Fibroblast of skin of right biceps (primary cell): ENCODE measurements at regions not wholly inside any gene's neighbourhood (a gene's known extent, or its start where the extent isn't known, plus 50 kb on each side); places are given as distances from the start of the nearest gene placed in this dataset.

ENCODE experiments used
- DNase-seq: peaks from one replicate; pipeline ENCODE4 v3.0.0-alpha.2; 2013

DNA sequence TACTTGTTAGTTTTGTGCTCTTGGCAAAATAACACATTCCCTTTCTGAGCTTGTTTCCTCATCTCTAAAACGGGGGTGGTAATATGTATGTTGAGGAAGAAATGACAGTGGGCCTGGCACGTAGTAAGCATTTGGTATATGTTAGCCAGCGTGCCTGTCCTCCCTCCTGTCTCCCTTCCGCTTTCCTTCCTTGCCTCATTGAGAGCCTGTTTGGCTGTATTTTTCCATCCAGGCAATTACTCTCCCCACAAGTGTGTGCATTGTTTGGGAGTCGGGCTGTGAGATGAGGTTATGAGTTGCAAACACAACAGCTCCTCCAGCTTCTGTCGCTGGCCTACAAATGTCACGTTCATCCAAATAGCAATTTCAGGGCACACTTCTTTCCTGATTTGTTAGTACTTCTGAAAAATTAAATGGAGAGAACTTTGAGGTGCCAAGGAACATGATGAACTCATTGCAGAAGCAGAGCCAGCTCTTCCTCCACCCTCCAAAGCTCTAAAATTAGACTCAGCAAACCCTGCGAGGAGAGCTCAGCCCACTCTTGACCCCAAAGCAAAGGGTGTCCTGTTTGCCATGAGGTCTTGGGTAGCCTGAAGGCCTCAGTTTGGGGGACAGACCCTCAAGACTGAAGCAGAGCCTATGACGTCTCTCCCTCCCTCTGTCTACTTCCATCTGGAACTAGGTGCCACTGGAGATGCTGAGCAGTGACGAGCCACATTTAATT lies 50.7 kb upstream of the TOX2 start:
- no peak for DNase-seq

DNA sequence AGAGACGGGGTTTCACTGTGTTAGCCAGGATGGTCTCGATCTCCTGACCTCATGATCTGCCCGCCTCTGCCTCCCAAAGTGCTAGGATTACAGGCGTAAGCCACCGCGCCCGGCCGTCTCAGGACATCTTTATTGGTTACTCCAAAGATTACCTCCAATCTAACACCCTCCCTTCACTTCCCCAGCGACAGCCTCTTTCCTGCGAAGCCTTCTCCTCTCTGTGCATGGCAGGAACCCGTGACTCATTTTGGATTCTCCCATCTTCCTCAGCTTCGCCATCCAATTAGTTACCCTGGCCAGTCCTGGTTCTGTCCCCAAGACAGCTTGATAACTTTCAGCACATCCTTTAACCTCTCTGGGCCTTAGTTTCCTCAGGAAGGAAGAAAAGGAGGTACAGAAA lies 51.3 kb upstream of the TOX2 start:
- no peak for DNase-seq

- DNase-seq, result no peak
These were observed 52.2 kb upstream of the TOX2 start for GRCh38 chr20:43862438-43862837.

GRCh38 chr20:43859994-43860393 lies 54.7 kb upstream of the TOX2 start:
- no peak for DNase-seq

DNA sequence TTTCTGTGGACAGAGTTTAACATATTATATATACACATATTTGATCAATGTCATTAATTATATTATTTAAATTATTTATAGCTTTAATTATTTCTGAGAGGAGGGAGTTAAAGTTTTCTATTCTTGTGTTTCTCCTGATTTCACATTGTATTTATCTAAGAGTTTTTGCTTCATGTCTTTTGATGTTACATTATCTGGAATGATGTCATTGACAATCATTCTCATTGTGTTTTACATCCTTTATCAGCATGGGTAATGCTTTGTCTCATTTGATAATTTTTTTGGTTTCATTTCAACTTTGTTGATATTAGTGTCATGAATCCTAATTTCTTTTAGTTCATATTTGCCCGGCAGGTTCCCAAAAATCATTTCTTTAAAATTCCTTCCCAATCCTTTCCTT lies 56.7 kb upstream of the TOX2 start:
- no peak for DNase-seq

- no peak for DNase-seq
These were observed 57.5 kb upstream of the TOX2 start for GRCh38 chr20:43857127-43857526.

GRCh38 chr20:43855803-43856202 lies 58.8 kb upstream of the TOX2 start:
- no peak for DNase-seq

DNA sequence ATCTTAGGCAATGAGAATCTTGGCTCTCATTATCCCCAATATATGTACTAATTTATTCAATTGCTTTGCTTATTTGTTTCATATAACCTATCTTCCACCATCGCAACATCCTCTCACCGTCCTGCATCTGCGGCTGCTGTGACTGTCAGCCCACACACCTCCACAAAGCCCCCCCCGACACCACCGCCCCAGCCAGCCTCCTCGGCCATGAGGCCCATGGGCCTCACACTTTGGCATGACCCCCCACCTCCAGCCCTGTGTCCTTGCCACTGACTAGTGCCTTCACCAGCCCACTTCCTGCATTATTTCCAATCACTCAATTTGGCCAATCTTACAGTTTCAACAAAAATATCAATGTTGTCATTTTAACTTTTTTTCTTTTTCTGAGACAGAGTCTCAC lies 60.7 kb upstream of the TOX2 start:
- no peak for DNase-seq

DNA sequence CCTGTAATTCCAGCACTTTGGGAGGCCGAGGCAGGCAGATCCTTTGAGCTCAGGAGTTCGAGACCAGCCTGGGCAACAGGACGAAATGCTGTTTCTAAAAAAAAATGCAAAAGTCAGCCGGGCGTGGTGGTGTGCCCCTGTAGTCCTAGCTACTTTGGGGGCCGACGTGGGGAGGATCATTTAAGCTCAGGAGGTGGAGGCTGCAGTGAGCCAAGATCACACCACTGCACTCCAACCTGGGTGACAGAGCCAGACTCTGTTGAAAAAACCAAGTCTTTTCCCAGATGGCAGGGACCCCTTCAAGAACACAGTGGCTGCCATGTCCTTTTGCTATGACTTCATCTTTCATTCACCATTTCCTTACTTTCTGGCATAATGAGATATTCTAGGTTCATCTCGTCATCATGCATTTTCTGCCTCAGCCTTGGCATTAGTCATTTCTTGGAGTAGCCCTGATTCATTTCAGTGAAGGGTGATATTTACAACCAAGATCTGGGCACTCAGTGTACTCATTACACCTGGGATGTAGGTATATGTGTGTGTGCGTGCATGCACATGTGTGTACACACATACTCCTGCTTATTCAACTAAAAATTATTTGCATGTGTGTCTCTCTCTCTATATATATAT lies 61.4 kb upstream of the TOX2 start:
- DNase-seq, result peak; percentile 11

DNA sequence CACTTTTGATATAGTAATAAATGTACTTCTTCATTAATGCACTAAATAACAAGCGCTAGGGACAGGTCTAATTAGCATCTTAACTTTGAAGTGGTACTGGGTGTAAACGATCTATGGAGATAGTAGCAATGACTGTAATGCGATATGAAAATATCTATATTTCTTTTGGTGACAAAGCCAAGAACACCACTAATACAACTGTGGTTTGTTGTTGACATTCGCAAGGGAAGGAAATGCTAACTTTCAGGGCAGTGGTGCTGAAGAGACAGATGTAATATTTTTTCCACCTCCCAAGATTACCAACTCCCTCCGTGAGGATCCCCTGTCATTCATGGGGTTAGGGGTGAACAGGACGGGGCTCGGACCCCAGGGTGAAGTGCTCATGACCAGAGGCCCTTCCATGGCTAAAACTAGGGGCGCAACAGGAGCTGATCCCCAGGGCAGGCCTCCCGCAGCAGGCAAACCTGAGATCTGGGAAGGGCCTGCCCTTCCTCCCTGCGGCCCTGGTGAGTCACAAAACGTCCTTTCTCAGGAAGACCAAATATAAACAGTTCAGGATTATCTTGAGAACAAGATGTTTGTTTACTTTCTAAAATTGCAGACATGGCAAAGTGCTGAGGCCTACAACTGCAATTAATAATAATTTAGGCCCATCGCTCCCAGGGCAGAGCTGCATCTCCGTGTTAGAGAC lies 65.0 kb upstream of the TOX2 start:
- DNase-seq, result peak; percentile 28

DNA sequence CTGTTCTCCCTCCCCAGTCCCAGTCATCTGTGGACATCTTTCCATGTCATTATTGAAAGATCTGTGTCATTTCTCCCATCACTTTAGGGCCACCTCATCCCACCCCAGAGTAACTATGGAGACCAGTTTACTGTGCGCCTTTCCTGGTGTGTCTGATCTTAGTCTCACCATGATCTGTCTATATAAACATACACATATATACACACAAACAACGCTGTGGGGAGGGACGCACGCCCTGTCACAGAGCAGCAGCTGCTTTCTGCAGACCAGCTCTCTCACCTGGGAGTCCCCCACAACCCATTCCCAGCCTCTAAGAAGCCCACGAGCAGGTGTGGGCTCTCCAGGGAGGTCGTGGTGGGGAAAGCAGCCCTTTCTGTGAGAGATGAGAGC lies 68.1 kb upstream of the TOX2 start:
- DNase-seq, result no peak

DNA sequence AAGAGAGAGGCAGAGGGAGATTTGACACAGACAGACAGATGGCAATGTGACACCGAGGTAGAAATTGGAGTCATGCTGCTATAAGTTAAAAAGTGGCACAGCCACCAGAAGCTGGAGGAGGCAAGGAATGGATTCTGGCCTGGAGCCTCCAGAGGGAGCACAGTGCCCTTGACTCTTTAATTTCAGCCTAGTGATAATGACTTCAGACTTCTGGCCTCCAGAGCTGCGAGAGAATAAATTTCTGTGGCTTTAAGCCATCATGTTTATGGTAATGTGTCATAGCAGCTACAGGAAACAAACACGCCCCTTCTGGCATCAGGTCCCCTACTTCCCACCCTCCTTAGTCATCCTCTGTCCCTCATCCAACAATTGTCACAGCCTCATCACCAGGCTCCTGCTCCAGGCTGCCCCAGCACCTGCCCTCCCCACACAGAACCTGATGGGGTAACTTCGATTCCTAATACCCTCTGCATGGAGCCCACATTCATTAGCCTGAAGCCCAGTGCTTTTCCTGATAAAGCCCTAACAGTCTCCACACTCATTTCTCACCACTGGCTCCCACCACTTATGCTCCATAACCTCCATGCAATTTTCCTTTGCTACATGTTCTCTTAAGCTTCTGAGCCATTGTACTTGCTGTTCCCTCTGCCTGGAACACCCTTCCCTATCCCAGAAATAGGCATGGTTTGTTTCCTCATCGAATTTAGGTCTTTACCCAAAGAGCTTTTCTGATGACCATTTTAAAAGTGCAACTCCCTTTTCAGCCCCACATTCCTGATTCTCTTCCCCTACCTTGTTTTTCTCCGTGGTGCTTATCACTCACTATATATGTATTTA lies 69.7 kb upstream of the TOX2 start:
- peak; percentile 96 for DNase-seq

- DNase-seq, result no peak
These were observed 70.5 kb upstream of the TOX2 start for GRCh38 chr20:43843965-43844660.

- DNase-seq, result peak; percentile 93
These were observed 71.3 kb upstream of the TOX2 start for GRCh38 chr20:43843096-43843964.

DNA sequence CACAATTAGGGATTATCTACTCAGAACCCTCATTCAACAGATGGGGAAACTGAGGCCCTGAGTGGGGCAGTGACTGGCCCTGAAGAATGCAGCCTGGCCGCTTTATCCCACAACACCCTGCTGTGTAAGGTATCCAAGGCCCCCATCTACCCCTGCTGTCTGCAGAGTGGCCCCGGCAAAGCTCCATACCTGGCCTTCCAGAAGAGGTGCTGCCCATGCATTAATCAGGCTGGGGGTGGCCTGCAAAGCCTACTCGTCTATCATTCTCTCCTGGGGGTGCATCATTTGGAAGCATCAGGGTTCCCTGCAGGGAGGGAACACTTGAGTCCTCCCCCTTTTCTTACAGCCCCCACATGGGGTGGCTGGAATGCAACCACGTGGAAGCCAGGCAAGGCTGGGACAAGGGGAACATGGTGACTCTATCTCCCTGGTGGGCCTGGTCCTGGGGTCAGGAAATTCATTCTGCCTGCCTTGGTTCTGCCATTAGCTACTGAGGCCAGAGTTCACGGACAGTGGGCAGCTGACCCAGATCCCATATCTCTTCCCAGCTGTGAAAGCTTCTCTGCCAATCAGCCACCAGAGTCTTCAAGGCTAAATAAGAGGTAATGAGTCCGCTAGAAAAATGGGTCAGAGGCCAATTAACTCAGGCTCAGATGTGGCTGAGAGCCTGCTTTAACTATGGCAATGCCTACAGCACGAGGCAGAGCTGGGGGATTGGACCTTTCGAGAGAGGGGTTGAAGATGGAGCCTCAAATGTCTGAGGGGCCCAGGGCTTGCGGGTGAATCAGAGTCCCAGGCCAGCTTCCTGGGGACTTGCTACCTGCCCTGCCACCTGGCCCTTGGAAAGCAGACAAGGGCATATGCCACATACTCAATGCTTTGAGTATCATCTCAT lies 72.3 kb upstream of the TOX2 start:
- DNase-seq, result no peak

DNA sequence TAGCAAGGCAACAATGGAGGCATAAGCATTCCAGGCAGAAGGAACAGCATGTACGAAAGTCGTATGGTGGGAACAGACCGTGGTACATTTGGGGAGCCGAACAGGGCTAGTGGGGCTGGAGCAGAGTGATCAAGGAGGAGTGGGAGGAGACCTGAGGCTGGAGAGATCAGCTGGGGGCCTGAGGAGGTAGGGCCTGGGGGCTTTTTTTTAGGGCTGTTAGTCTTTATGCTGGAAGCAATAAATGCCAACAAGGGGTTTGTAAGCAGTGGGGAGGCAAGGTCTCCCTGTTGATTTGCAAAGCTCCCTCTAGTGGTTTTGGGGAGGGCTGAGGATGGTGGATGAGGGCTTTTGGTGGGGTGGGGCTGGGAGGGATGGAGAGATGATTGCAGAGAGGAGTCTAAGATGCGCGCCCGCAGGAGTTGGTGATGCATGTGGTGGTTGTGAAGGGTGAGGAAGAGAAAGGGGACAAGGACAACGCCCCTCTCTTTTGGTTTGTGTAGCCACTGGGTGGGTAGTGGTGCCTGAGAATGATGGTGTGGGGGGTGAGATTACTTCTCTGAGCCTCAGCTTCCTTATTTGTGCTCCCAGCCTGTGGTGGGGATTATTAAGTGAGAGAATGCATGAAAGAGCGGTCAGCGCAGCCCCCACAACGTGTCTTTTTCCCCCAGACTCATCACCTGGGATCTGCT lies 74.1 kb upstream of the TOX2 start:
- DNase-seq, result peak; percentile 30

GRCh38 chr20:43839793-43840199 lies 74.9 kb upstream of the TOX2 start:
- DNase-seq, result no peak

DNA sequence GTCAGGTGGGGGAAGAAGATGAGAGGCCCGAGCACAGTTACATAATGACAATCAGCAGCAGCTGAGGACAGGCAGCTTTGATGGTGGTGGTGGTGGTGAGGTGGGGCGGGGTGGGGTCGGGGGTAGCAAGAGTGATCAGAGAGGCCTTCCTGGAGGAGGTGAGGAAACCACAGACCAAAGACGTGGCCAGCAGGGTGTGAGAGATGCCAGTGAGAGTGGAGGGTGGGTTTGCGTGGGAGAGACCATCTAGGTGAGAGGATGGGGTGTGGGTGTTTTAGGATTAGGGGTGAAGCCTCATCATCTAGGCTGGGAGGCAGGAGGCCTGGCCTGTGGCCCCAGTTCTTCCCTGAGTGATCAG lies 76.0 kb upstream of the TOX2 start:
- DNase-seq, result no peak

- no peak for DNase-seq
These were observed 76.6 kb upstream of the TOX2 start for GRCh38 chr20:43837856-43838702.
